ENCODE measurements at regions not wholly inside any gene's neighbourhood (a gene's known extent, or its start where the extent isn't known, plus 50 kb on each side); places are given as distances from the start of the nearest gene placed in this dataset.
"Not testable (repeated sequence)": the region's sequence is repeated elsewhere in the genome, so short reads cannot be mapped to it uniquely, and the experiment has no call there.

DNA sequence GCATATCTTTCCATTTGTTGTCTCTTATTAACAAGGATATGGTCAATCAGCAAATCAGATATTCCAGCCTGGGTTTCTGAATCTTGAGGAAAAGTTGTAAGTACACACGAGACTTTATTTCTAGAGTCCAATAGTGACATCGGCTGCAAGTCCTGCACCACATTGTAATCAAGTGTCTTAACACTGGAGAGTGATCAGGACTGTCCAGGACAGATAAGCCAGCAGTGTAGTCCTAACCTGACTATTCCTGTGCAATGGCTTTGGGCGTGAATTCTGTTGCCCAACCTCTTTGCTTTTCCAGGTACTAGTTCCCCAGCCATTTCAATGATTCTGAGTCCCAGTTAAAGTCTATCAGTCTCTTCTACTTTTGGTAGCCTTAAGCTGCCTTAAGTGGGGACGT lies 395.0 kb downstream of the PCDH10 start:
- Histone ChIP-seq H3K27ac (no peak overlapping the region), H3K4me1 (no peaks in the 10 kb centered on the region), H3K36me3 (no peaks in the 10 kb centered on the region), H3K27me3 (no peaks in the 10 kb centered on the region), H3K9me3 (no peaks in the 10 kb centered on the region), H3K4me3 (no peak overlapping the region)
- TF ChIP-seq POLR2A (IDR thresholded peaks at IDR 0.05) (no peak), EP300 (IDR thresholded peaks at IDR 0.05) (no peak)
- TF ChIP-seq, protein P1, sequence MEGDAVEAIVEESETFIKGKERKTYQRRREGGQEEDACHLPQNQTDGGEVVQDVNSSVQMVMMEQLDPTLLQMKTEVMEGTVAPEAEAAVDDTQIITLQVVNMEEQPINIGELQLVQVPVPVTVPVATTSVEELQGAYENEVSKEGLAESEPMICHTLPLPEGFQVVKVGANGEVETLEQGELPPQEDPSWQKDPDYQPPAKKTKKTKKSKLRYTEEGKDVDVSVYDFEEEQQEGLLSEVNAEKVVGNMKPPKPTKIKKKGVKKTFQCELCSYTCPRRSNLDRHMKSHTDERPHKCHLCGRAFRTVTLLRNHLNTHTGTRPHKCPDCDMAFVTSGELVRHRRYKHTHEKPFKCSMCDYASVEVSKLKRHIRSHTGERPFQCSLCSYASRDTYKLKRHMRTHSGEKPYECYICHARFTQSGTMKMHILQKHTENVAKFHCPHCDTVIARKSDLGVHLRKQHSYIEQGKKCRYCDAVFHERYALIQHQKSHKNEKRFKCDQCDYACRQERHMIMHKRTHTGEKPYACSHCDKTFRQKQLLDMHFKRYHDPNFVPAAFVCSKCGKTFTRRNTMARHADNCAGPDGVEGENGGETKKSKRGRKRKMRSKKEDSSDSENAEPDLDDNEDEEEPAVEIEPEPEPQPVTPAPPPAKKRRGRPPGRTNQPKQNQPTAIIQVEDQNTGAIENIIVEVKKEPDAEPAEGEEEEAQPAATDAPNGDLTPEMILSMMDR (IDR thresholded peaks at IDR 0.05) = no peak
- no peak for DNase-seq (ENCODE audit: low spot score in 2 of 2)
- WGBS, 2 donors = 92 to 94% methylated on average over 4 of the region's 4 CpGs

DNA sequence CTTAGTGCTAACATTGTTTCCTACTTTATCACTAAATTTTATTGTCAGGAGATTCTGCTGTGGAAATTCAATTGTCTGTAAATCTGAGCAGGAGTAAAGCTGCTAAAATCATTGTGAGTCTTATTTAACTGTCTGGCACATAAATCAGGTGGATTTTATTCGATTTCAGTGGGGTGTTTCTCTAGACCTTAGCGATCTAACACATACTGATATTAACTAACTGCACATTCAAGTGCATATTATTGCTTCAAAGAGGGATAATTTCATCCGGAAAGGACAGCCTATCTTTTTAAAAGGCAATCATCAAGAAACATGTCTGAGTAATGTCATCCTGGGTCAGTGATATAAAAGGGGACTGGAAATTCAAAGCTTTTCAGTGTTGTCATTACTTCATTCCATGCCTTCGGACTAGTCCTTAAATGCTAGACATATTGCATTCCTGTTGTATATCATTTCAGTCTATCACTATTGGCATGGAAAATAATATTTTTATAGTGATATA lies 388.7 kb downstream of the PCDH10 start:
- WGBS, 2 donors = 41 to 42% methylated on average over 4 of the region's 4 CpGs
- H3K27me3 ChIP-seq = no peaks in the 10 kb centered on the region
- DNase-seq (ENCODE audit: low spot score in 2 of 2) = no peak
- H3K27ac ChIP-seq = no peak overlapping the region
- no peak overlapping the region for H3K4me3 ChIP-seq
- no peaks in the 10 kb centered on the region for H3K9me3 ChIP-seq
- no peaks in the 10 kb centered on the region for H3K36me3 ChIP-seq
- TF ChIP-seq EP300 (IDR thresholded peaks at IDR 0.05) (no peak), POLR2A (IDR thresholded peaks at IDR 0.05) (no peak)
- TF ChIP-seq, protein P1 (IDR thresholded peaks at IDR 0.05) = no peak
- H3K4me1 ChIP-seq = no peaks in the 10 kb centered on the region

DNA sequence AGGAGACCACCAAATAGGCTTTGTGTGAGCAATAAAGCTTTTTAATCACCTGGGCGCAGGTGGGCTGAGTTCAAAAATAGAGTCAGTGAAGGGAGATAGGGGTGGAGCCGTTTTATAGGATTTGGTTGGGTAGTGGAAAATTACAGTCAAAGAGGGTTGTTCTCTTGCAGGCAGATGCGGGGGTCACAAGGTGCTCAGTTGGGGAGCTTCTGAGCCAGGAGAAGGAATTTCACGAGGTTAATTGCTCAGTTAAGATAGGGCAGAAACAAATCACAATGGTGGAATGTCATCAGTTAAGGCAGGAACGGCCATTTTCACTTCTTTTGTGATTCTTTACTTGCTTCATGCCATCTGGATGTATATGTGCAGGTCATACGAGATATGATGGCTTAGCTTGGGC lies 385.1 kb downstream of the PCDH10 start:
- WGBS, 2 donors = 74 to 83% methylated on average over 6 of the region's 6 CpGs
- not testable (repeated sequence) for H3K9me3 ChIP-seq; DNase-seq (ENCODE audit: low spot score in 2 of 2); H3K4me1 ChIP-seq; H3K27ac ChIP-seq; H3K4me3 ChIP-seq; H3K27me3 ChIP-seq; H3K36me3 ChIP-seq

GRCh38 chr4:133524369-133524768 lies 375.3 kb downstream of the PCDH10 start:
- TF ChIP-seq EP300 (IDR thresholded peaks at IDR 0.05) (no peak), POLR2A (IDR thresholded peaks at IDR 0.05) (no peak)
- TF ChIP-seq, protein P1 (IDR thresholded peaks at IDR 0.05) = no peak
- no peak overlapping the region for H3K4me3 ChIP-seq
- H3K36me3 ChIP-seq = no peaks in the 10 kb centered on the region
- 54 to 76% methylated on average over 1 of the region's 1 CpG for WGBS, 2 donors
- no peaks in the 10 kb centered on the region for H3K4me1 ChIP-seq
- no peak overlapping the region for H3K27ac ChIP-seq
- H3K9me3 ChIP-seq = no peaks in the 10 kb centered on the region
- DNase-seq (ENCODE audit: low spot score in 2 of 2) = no peak
- H3K27me3 ChIP-seq = no peaks in the 10 kb centered on the region

DNA sequence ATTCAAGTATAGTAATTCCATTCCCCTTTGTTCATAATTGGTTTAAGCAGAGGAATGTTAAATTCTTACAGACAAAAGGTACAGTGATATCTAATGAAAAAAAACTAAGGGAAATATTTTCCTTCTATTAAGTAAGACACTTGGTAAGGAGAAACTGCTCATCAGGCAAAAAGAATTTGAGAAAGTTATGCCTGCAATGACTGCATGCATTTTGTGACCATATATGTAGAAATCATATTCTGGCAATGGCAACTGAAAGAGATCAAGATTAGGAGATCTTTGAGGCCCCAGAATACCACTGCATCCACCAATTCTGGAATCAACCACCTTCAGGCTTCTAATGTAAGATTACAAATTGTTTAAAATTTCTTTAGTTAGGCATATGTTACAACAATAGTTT lies 364.8 kb downstream of the PCDH10 start:
- TF ChIP-seq EP300 (IDR thresholded peaks at IDR 0.05) (no peak), POLR2A (IDR thresholded peaks at IDR 0.05) (no peak)
- TF ChIP-seq, protein P1 (IDR thresholded peaks at IDR 0.05) = no peak
- Histone ChIP-seq H3K9me3 (peaks cover 0 to 13% (median 2%) of the 10 kb centered on the region in 4 donors), H3K4me3 (no peak overlapping the region), H3K4me1 (no peaks in the 10 kb centered on the region), H3K36me3 (no peaks in the 10 kb centered on the region), H3K27ac (no peak overlapping the region), H3K27me3 (no peaks in the 10 kb centered on the region)
- DNase-seq (ENCODE audit: low spot score in 2 of 2) = no peak

DNA sequence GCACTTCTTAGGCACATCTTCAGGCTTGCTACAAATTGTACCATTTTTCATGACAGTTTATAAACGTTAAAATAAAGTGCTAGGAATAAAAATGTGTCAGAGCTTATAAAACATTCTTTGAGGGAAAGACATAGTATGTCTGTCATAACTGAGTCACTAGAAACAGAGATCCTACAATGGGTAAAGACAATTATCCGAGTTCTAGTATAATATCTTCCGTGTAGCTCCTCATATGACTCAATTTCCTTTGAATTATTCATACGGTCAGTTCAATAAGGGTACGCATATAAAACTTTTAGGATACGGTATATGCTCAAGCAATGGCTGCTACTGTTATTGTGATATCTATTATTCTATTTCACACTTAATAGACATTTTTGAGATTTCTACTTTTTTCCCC lies 349.1 kb downstream of the PCDH10 start:
- Histone ChIP-seq H3K27ac (no peak overlapping the region), H3K27me3 (no peaks in the 10 kb centered on the region), H3K4me1 (no peaks in the 10 kb centered on the region), H3K4me3 (no peak overlapping the region), H3K36me3 (no peaks in the 10 kb centered on the region), H3K9me3 (no peaks in the 10 kb centered on the region)
- WGBS, 2 donors = 84 to 90% methylated on average over 6 of the region's 6 CpGs
- DNase-seq (ENCODE audit: low spot score in 2 of 2) = no peak
- TF ChIP-seq, protein P1 (IDR thresholded peaks at IDR 0.05) = no peak
- TF ChIP-seq POLR2A (IDR thresholded peaks at IDR 0.05) = no peak
- TF ChIP-seq EP300 (IDR thresholded peaks at IDR 0.05) = no peak

Data from tibial nerve (tissue), 4 donors.